Left ventricle myocardium inferior (tissue), 1 donor: ENCODE measurements at regions not wholly inside any gene's neighbourhood (a gene's known extent, or its start where the extent isn't known, plus 50 kb on each side); places are given as distances from the start of the nearest gene placed in this dataset.

ENCODE experiments used
- DNase-seq: peaks from one replicate; pipeline ENCODE4 v3.0.0-alpha.2; 2020
- H3K27ac ChIP-seq: fragments of 200-600 bp; replicated peaks from 2 replicates; pipeline ENCODE4 v1.8.0; 2021
- H3K27me3 ChIP-seq: fragments of 200-600 bp; 2 replicates; pipeline ENCODE4 v1.8.0; 2021; ENCODE audit warnings: low read depth
- H3K36me3 ChIP-seq: fragments of 200-600 bp; 2 replicates; pipeline ENCODE4 v1.8.0; 2021
- H3K4me1 ChIP-seq: fragments of 200-600 bp; 2 replicates; pipeline ENCODE4 v1.8.0; 2021
- H3K4me3 ChIP-seq: fragments of 200-600 bp; 2 replicates; pipeline ENCODE4 v1.8.0; 2021; ENCODE audit warnings: mild to moderate bottlenecking, moderate library complexity
- H3K9me3 ChIP-seq: fragments of 200-600 bp; replicated peaks from 2 replicates; pipeline ENCODE4 v1.8.0; 2021
- intact Hi-C: fragments of 100-400 bp; cut with micrococcal nuclease; formaldehyde crosslinking; loops from one replicate; pipeline ENCODE4 v1.11.0; 2022
- TF ChIP-seq, protein P1 (sequence below): fragments of 200-600 bp; IDR thresholded peaks from 2 replicates; pipeline ENCODE4 v1.8.0; 2021; ENCODE audit warnings: antibody characterized with exemption, mild to moderate bottlenecking, borderline replicate concordance
- donor health status: DM: no; HTN: yes; CAD: no; lungs with severe emphysema.

- TF ChIP-seq, protein P1, sequence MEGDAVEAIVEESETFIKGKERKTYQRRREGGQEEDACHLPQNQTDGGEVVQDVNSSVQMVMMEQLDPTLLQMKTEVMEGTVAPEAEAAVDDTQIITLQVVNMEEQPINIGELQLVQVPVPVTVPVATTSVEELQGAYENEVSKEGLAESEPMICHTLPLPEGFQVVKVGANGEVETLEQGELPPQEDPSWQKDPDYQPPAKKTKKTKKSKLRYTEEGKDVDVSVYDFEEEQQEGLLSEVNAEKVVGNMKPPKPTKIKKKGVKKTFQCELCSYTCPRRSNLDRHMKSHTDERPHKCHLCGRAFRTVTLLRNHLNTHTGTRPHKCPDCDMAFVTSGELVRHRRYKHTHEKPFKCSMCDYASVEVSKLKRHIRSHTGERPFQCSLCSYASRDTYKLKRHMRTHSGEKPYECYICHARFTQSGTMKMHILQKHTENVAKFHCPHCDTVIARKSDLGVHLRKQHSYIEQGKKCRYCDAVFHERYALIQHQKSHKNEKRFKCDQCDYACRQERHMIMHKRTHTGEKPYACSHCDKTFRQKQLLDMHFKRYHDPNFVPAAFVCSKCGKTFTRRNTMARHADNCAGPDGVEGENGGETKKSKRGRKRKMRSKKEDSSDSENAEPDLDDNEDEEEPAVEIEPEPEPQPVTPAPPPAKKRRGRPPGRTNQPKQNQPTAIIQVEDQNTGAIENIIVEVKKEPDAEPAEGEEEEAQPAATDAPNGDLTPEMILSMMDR, result no peak
- H3K4me1 ChIP-seq, result no peaks in the 10 kb centered on the region
- no peaks in the 10 kb centered on the region for H3K27me3 ChIP-seq
- no peaks in the 10 kb centered on the region for H3K36me3 ChIP-seq
- DNase-seq, result no peak
- intact Hi-C loops, result no loop called here
- no peak overlapping the region for H3K27ac ChIP-seq
- H3K9me3 ChIP-seq, result no peaks in the 10 kb centered on the region
- no peak overlapping the region for H3K4me3 ChIP-seq
These were observed 1752.4 kb upstream of the FLRT2 start for GRCh38 chr14:83777516-83777915.

- no peaks in the 10 kb centered on the region for H3K36me3 ChIP-seq
- no peak for DNase-seq
- H3K4me1 ChIP-seq, result no peaks in the 10 kb centered on the region
- TF ChIP-seq, protein P1, result no peak
- intact Hi-C loops, result no loop called here
- no peak overlapping the region for H3K4me3 ChIP-seq
- no peaks in the 10 kb centered on the region for H3K27me3 ChIP-seq
- no peak overlapping the region for H3K27ac ChIP-seq
- no peaks in the 10 kb centered on the region for H3K9me3 ChIP-seq
These were observed 1750.7 kb upstream of the FLRT2 start for GRCh38 chr14:83779266-83779665.

DNA sequence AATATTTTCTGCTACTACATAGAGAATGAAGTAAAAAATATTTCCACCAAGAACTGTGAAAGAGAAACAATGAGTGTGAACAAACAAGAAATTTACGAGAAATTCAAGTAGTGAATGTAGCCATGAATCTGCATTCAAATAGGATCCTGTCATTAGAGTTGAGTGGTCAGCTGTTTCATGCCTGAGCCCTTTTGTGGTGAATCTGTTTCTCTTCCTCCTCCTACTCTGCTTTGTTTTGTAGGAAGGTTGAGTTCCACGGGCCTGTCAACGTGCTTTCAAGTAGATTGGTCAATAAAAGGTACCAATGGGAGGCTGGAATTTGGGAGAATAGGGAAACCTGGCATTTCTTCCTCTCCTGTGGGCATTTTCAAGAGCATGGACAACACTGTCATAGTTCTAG, 1749.6 kb upstream of the FLRT2 start:
- no peaks in the 10 kb centered on the region for H3K36me3 ChIP-seq
- H3K27ac ChIP-seq, result no peak overlapping the region
- H3K4me1 ChIP-seq, result no peaks in the 10 kb centered on the region
- no peaks in the 10 kb centered on the region for H3K9me3 ChIP-seq
- intact Hi-C loops, result no loop called here
- TF ChIP-seq, protein P1, result no peak
- DNase-seq, result no peak
- no peaks in the 10 kb centered on the region for H3K27me3 ChIP-seq
- no peak overlapping the region for H3K4me3 ChIP-seq

DNA sequence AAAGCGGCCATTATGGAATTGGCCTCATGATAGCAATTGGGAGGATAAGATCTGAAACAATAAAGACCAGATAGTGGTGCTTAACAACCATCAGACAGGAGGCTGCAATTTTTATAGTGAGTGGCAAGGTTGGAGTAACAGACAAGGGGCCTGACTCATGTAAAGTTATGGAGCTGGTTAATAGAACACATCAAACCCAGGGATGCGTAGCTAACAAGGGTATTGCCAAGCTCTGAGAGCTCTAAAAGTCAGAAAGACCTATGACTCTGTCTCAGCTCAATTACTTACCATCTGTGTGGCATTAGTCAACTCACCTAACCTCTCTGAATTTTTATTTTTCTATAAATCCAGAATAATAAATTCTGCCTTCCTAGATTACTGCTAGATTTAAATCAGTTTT, 1731.5 kb upstream of the FLRT2 start:
- TF ChIP-seq, protein P1, result no peak
- no peaks in the 10 kb centered on the region for H3K27me3 ChIP-seq
- no peak for DNase-seq
- no peaks in the 10 kb centered on the region for H3K4me1 ChIP-seq
- no peaks in the 10 kb centered on the region for H3K36me3 ChIP-seq
- no peak overlapping the region for H3K4me3 ChIP-seq
- H3K27ac ChIP-seq, result no peak overlapping the region
- peaks cover 4% of the 10 kb centered on the region for H3K9me3 ChIP-seq
- intact Hi-C loops, result no loop called here

DNA sequence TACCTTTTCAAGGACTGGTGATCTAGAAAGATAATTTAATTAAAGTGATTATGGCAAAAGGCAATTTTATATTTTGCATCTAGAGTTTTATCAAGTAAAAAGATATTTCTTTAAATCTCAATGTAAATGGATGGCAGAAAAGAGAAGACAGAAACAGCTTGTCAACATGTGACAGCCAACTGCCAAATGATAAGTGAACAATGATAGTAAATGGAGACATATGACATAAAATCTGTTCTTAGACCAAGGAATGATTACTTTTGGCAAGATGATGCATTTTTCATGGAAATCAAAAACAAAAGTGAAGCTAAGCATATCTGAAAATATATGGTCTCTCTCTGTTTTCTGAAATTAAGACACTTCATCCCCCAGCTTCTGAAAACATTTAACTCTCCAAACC, 1730.7 kb upstream of the FLRT2 start:
- Histone ChIP-seq H3K4me1 (no peaks in the 10 kb centered on the region), H3K36me3 (no peaks in the 10 kb centered on the region), H3K27me3 (no peaks in the 10 kb centered on the region), H3K9me3 (peaks cover 4% of the 10 kb centered on the region), H3K4me3 (no peak overlapping the region), H3K27ac (no peak overlapping the region)
- no peak for DNase-seq
- intact Hi-C loops, result no loop called here
- TF ChIP-seq, protein P1, result no peak

DNA sequence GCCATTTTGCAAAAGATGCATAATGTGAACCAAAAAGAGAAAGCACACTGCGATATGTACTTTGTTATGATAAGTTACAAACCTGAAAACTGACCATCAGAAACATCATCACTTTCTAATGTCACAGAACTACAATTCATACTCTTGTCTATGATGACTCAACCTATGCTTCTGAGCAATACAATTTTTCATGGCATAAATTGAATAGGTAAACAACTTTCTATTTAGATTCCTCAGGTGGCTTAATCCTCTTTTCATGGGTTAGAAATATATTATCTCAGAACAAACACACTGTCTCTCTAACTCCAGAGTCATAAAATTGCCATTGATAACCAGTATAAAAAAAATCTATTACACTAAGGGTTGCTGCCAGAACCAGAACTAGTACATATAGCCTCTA, 1715.0 kb upstream of the FLRT2 start:
- no peak overlapping the region for H3K4me3 ChIP-seq
- no peaks in the 10 kb centered on the region for H3K9me3 ChIP-seq
- H3K27ac ChIP-seq, result no peak overlapping the region
- no peaks in the 10 kb centered on the region for H3K27me3 ChIP-seq
- TF ChIP-seq, protein P1, result no peak
- no peaks in the 10 kb centered on the region for H3K36me3 ChIP-seq
- no peak for DNase-seq
- intact Hi-C loops, result no loop called here
- H3K4me1 ChIP-seq, result no peaks in the 10 kb centered on the region
